IMR-90 (cell line): ENCODE measurements at regions not wholly inside any gene's neighbourhood (a gene's known extent, or its start where the extent isn't known, plus 50 kb on each side); places are given as distances from the start of the nearest gene placed in this dataset.

ENCODE experiments used
- ATAC-seq: fragments of 200-7000 bp; cut with Tn5 transposase; 2 replicates; pipeline ENCODE4 v1.9.1; 2020; ENCODE audit warnings: low read depth, mild to moderate bottlenecking, moderate library complexity
- BruUV-seq: library from RNA; stranded (reverse); fragments of 400-500 nt; replicated peaks from 2 replicates; lab custom pipeline; 2021; lab: Mats Ljungman, UMichigan
- CTCF ChIA-PET: fragments of 300-600 bp; formaldehyde crosslinking; extraction: SDS; loops from one replicate; lab custom pipeline; 2021; ENCODE audit warnings: antibody characterized with exemption; lab: Yijun Ruan, JAX
- POLR2A ChIA-PET: fragments of 300-600 bp; sonication (Branson Sonifier 250); formaldehyde crosslinking; loops from one replicate; lab custom pipeline; 2022; ENCODE audit warnings: antibody characterized with exemption; ENCODE audit not compliant: unreplicated experiment; lab: Charles Lee
- DNase-seq: peaks from one replicate; pipeline ENCODE4 v3.0.0; 2013
- H2AFZ ChIP-seq: replicated peaks from 2 replicates; pipeline ENCODE3; 2013; ENCODE audit warnings: low read length, mild to moderate bottlenecking; ENCODE audit not compliant: poor library complexity
- H2AK5ac ChIP-seq: 2 replicates; pipeline ENCODE4 v1.6.1; 2013; ENCODE audit warnings: low read depth, low read length, inconsistent platforms
- H2AK9ac ChIP-seq: replicated peaks from 2 replicates; pipeline ENCODE3; 2013; ENCODE audit warnings: mild to moderate bottlenecking, low read depth, low read length, moderate library complexity; ENCODE audit not compliant: poor library complexity
- H2BK120ac ChIP-seq: 2 replicates; pipeline ENCODE4 v1.6.1; 2013; ENCODE audit warnings: low read depth, low read length, inconsistent platforms
- H2BK15ac ChIP-seq: 3 replicates; pipeline ENCODE4 v1.6.1; 2013; ENCODE audit warnings: low read depth, low read length, inconsistent platforms
- H2BK20ac ChIP-seq: 2 replicates; pipeline ENCODE4 v1.6.1; 2013; ENCODE audit warnings: low read depth, mild to moderate bottlenecking, inconsistent platforms, low read length, moderate library complexity
- H2BK5ac ChIP-seq: 2 replicates; pipeline ENCODE4 v1.6.1; 2013; ENCODE audit warnings: mild to moderate bottlenecking, low read depth, low read length, inconsistent platforms; ENCODE audit not compliant: poor library complexity, severe bottlenecking
- H3K14ac ChIP-seq: replicated peaks from 2 replicates; pipeline ENCODE4 v1.6.1; 2013; ENCODE audit warnings: low read depth, low read length, inconsistent platforms
- H3K18ac ChIP-seq: 2 replicates; pipeline ENCODE4 v1.6.1; 2013; ENCODE audit warnings: low read depth, low read length, control low read depth
- H3K23ac ChIP-seq: 2 replicates; pipeline ENCODE4 v1.6.1; 2013; ENCODE audit warnings: low read depth, low read length, inconsistent platforms
- H3K27ac ChIP-seq: 2 replicates; pipeline ENCODE4 v1.5.1; 2013; ENCODE audit warnings: mild to moderate bottlenecking, control low read depth, low read length; ENCODE audit not compliant: insufficient read depth
- H3K27me3 ChIP-seq: 2 replicates; pipeline ENCODE4 v1.6.1; 2013; ENCODE audit warnings: low read length; ENCODE audit not compliant: control insufficient read depth, insufficient read depth
- H3K36me3 ChIP-seq: 2 replicates; pipeline ENCODE4 v1.6.1; 2013; ENCODE audit warnings: low read length, mixed read lengths; ENCODE audit not compliant: control insufficient read depth, insufficient read depth
- H3K4ac ChIP-seq: 2 replicates; pipeline ENCODE4 v1.6.1; 2013; ENCODE audit warnings: low read depth, low read length, inconsistent platforms
- H3K4me1 ChIP-seq: 2 replicates; pipeline ENCODE4 v1.6.1; 2013; ENCODE audit warnings: low read length, mixed read lengths; ENCODE audit not compliant: control insufficient read depth, insufficient read depth
- H3K4me2 ChIP-seq: 2 replicates; pipeline ENCODE4 v1.6.1; 2013; ENCODE audit warnings: low read depth, mild to moderate bottlenecking, control low read depth, low read length, moderate library complexity
- H3K4me3 ChIP-seq: 2 replicates; pipeline ENCODE4 v1.5.1; 2013; ENCODE audit warnings: low read depth, mild to moderate bottlenecking, control low read depth, low read length, moderate library complexity; ENCODE audit not compliant: insufficient read depth
- H3K56ac ChIP-seq: 2 replicates; pipeline ENCODE4 v1.6.1; 2013; ENCODE audit warnings: low read length, inconsistent platforms; ENCODE audit not compliant: insufficient read depth; ENCODE audit errors: extremely low read depth
- H3K79me1 ChIP-seq, 2 experiments: 2 replicates each; pipeline ENCODE4 v1.6.1; 2013; ENCODE audit warnings: low read length in 2 of 2, inconsistent platforms in 1 of 2, low read depth in 1 of 2
- H3K9ac ChIP-seq: 2 replicates; pipeline ENCODE4 v1.6.1; 2013; ENCODE audit warnings: low read depth, low read length, control low read depth
- H3K9me1 ChIP-seq: 2 replicates; pipeline ENCODE4 v1.6.1; 2013; ENCODE audit warnings: low read length, inconsistent platforms; ENCODE audit not compliant: insufficient read depth
- H3K9me3 ChIP-seq: 2 replicates; pipeline ENCODE4 v1.6.1; 2013; ENCODE audit warnings: low read length; ENCODE audit not compliant: control insufficient read depth, insufficient read depth
- H4K20me1 ChIP-seq: 2 replicates; pipeline ENCODE4 v1.6.1; 2013; ENCODE audit warnings: low read length, inconsistent platforms; ENCODE audit not compliant: insufficient read depth
- H4K5ac ChIP-seq: 2 replicates; pipeline ENCODE4 v1.6.1; 2013; ENCODE audit warnings: mild to moderate bottlenecking, low read depth, low read length, control low read depth
- H4K8ac ChIP-seq, 2 experiments: 2 replicates each; pipeline ENCODE4 v1.6.1; 2013; ENCODE audit warnings: low read depth in 2 of 2, low read length in 2 of 2, control low read depth in 1 of 2, inconsistent platforms in 1 of 2
- H4K91ac ChIP-seq: 2 replicates; pipeline ENCODE4 v1.6.1; 2013; ENCODE audit warnings: low read depth, low read length, inconsistent platforms; ENCODE audit not compliant: insufficient read depth
- CHD1 ChIP-seq: IDR thresholded peaks from 2 replicates; pipeline ENCODE4 v1.6.1; 2012; ENCODE audit warnings: low read depth, low read length, improper control_type of control experiment
- WGBS, 2 experiments: methylation state at CpG; one replicate each; pipeline versions ENCODE4 v1.1.5 to v1.1.7; 2013; ENCODE audit warnings: missing lambda C conversion rate in 2 of 2; ENCODE audit not compliant: insufficient read length in 1 of 2; ENCODE audit errors: extremely low coverage in 2 of 2; 5-methylcytosine and 5-hydroxymethylcytosine counted together
- dilution Hi-C: fragments of 300-500 bp; cut with HindIII; formaldehyde crosslinking; loops from one replicate; pipeline ENCODE4 v1.14.3; 2018; ENCODE audit warnings: low sequenced_read_pairs; ENCODE audit not compliant: unreplicated experiment
- in situ Hi-C: fragments of 300-500 bp; cut with MboI; formaldehyde crosslinking; loops from 3 replicates; pipeline ENCODE4 v1.14.3; 2019; ENCODE audit warnings: low sequenced_read_pairs, inconsistent platforms, mixed read lengths
- intact Hi-C: fragments of 100-400 bp; cut with micrococcal nuclease; formaldehyde crosslinking; loops from 2 replicates; pipeline ENCODE4 v1.10.0; 2022

DNA sequence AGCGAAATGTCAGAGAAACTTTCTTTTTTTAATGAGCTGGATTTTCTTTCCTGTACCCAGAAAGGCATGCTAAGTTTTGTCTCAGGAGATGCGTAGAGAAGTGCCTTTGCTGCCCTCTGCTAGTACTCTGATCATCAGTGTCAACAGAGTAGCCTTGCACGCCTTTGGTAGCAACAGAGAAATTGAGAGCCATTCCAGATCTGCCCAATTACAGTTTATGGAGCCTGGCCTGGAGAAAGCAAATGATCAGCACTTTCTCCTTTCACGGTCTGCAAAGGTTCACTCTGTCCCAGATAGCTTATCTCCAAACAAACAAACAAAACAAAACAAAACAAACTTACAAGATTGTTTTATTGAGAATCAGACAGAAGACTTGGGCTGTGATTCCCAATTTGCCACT lies 792.8 kb upstream of the PIK3C3 start:
- dilution Hi-C loops (no loop called here), intact Hi-C loops (no loop called here), in situ Hi-C loops (no loop called here)
- no peak overlapping the region for H3K27ac ChIP-seq
- no peak overlapping the region for H2BK20ac ChIP-seq
- ChIA-PET POLR2A (no interaction called here), CTCF (no interaction called here)
- no peak overlapping the region for H3K4me3 ChIP-seq
- H3K79me1 ChIP-seq: no peaks in the 10 kb centered on the region
- H3K9me1 ChIP-seq: no peaks in the 10 kb centered on the region
- H2AK5ac ChIP-seq: no peak overlapping the region
- H3K9me3 ChIP-seq: no peaks in the 10 kb centered on the region
- no peak overlapping the region for H3K18ac ChIP-seq
- H4K20me1 ChIP-seq: no peaks in the 10 kb centered on the region
- H4K91ac ChIP-seq: no peak overlapping the region
- BruUV-seq: no TSS peak
- H4K5ac ChIP-seq: no peak overlapping the region
- ATAC-seq (no peak), DNase-seq (no peak)
- H3K4me2 ChIP-seq: no peak overlapping the region
- WGBS, 2 experiments: 79% methylated on average over 2 of the region's 4 CpGs; no CpG with 5 or more reads in 1 of the 2 experiments
- no peak overlapping the region for H2AFZ ChIP-seq
- H2AK9ac ChIP-seq: no peak overlapping the region
- no peak overlapping the region for H2BK15ac ChIP-seq
- no peak overlapping the region for H3K9ac ChIP-seq
- no peak overlapping the region for H3K56ac ChIP-seq
- no peaks in the 10 kb centered on the region for H3K4me1 ChIP-seq
- H3K23ac ChIP-seq: no peak overlapping the region
- no peak overlapping the region for H2BK5ac ChIP-seq
- no peak for TF ChIP-seq CHD1
- no peak overlapping the region for H4K8ac ChIP-seq
- H3K4ac ChIP-seq: no peak overlapping the region
- H3K14ac ChIP-seq: no peak overlapping the region
- H3K36me3 ChIP-seq: no peaks in the 10 kb centered on the region
- H2BK120ac ChIP-seq: no peak overlapping the region
- no peaks in the 10 kb centered on the region for H3K27me3 ChIP-seq
